ENCODE measurements at regions not wholly inside any gene's neighbourhood (a gene's known extent, or its start where the extent isn't known, plus 50 kb on each side); places are given as distances from the start of the nearest gene placed in this dataset.

GRCh38 chr5:142517840-142518239 is 168.1 kb downstream of the FGF1 start:
- H3K79me2 ChIP-seq (replicated peaks; ENCODE audit: insufficient read depth): no peaks in the 10 kb centered on the region

More at GRCh38 chr5:142517840-142518239, 168.1 kb downstream of the FGF1 start:
- peaks cover 19% of the 10 kb centered on the region for H3K36me3 Mint-ChIP-seq (ENCODE audit: low read depth)
- H3K4me2 ChIP-seq: no peak overlapping the region
- peaks cover 7% of the 10 kb centered on the region; the same call in 1 of the 2 replicates for H3K9me2 ChIP-seq (ENCODE audit: insufficient read depth)
- H3K36me3 ChIP-seq (ENCODE audit: insufficient read depth): no peaks in the 10 kb centered on the region
- ATAC-seq (no peak), DNase-seq (ENCODE audit: low spot score) (no peak)
- peaks cover 6% of the 10 kb centered on the region; the same call in 1 of the 2 replicates for H3F3A ChIP-seq (replicated peaks; ENCODE audit: low read depth)
- peaks cover 12% of the 10 kb centered on the region for H3K4me1 ChIP-seq (ENCODE audit: insufficient read depth)
- H3K27me3 ChIP-seq (ENCODE audit: insufficient read depth): no peaks in the 10 kb centered on the region
- H3K4me3 Mint-ChIP-seq: no peak overlapping the region
- no peak overlapping the region for H3K27ac Mint-ChIP-seq
- peaks cover 8% of the 10 kb centered on the region for H3K27me3 Mint-ChIP-seq (ENCODE audit: insufficient read depth, low read depth, poor library complexity)
- no peaks in the 10 kb centered on the region for H4K20me1 ChIP-seq (replicated peaks; ENCODE audit: insufficient read depth)
- H3K27ac ChIP-seq (ENCODE audit: low read depth): no peak overlapping the region
- peaks cover 22% of the 10 kb centered on the region for H3K9me3 Mint-ChIP-seq
- TF ChIP-seq ZNF331 (CRISPR knock-in tag; IDR thresholded peaks at IDR 0.05; ENCODE audit: low read depth): no peak
- no peak for TF ChIP-seq POLR2AphosphoS5 (IDR thresholded peaks at IDR 0.05; ENCODE audit: low read depth)
- TF ChIP-seq REST (IDR thresholded peaks at IDR 0.05; ENCODE audit: unreplicated experiment): no peak
- TF ChIP-seq JUNB (IDR thresholded peaks at IDR 0.05; ENCODE audit: unreplicated experiment): no peak
- no peak for TF ChIP-seq EZH2phosphoT487 (IDR thresholded peaks at IDR 0.05; ENCODE audit: unreplicated experiment)
- TF ChIP-seq ZNF462 (CRISPR knock-in tag; IDR thresholded peaks at IDR 0.05): no peak
- no peak for TF ChIP-seq ZNF114 (CRISPR knock-in tag; IDR thresholded peaks at IDR 0.05)
- TF ChIP-seq CTCF (conservative IDR thresholded peaks at IDR 0.05; ENCODE audit: low read depth in 2 of 2): no peak
- no peak for TF ChIP-seq ETS1 (IDR thresholded peaks at IDR 0.05)
- TF ChIP-seq CREB1 (CRISPR knock-in tag; IDR thresholded peaks at IDR 0.05; ENCODE audit: low read depth): no peak
- TF ChIP-seq EZH2 (IDR thresholded peaks at IDR 0.05; ENCODE audit: low read depth, unreplicated experiment): no peak
- no peak for TF ChIP-seq STAT1 (IDR thresholded peaks at IDR 0.05; ENCODE audit: unreplicated experiment)
- TF ChIP-seq NANOG (IDR thresholded peaks at IDR 0.05; ENCODE audit: borderline replicate concordance): no peak
- no peak overlapping the region for H3K4me3 ChIP-seq
- peaks cover 24% of the 10 kb centered on the region for H3K4me1 Mint-ChIP-seq
- H2AFZ ChIP-seq: no peak overlapping the region
